Epidermal melanocyte (primary cell): ENCODE measurements at regions not wholly inside any gene's neighbourhood (a gene's known extent, or its start where the extent isn't known, plus 50 kb on each side); places are given as distances from the start of the nearest gene placed in this dataset.
"Not testable (repeated sequence)": the region's sequence is repeated elsewhere in the genome, so short reads cannot be mapped to it uniquely, and the experiment has no call there.

Experiments used
- DNase-seq: peaks from one replicate; pipeline ENCODE4 v3.0.0; 2011; ENCODE audit warnings: low spot score; ENCODE audit not compliant: insufficient read length

DNA sequence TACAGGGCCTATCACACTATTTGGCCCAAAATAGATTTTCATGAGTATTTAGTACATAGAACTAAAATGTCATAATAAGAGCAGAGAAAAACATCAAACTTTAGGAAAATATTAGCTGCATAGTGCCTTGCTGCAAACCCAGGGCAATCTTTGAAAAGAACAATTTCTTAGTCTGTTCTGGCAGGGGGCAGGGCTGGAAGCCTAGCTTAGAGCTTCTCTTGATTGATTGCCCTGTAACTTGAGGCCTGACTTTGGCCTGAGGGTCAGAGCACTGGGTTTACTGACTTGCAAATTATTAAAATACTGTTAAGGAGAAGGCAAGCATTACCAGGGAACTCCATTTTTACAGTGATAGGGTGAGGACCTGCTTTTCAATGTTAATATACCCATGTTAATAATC lies 115.8 kb upstream of the SPAG17 start:
- DNase-seq: no peak

- no peak for DNase-seq
These were observed 113.4 kb upstream of the SPAG17 start for GRCh38 chr1:118298397-118298796.

- no peak for DNase-seq
These were observed 112.5 kb upstream of the SPAG17 start for GRCh38 chr1:118297521-118297920.

DNA sequence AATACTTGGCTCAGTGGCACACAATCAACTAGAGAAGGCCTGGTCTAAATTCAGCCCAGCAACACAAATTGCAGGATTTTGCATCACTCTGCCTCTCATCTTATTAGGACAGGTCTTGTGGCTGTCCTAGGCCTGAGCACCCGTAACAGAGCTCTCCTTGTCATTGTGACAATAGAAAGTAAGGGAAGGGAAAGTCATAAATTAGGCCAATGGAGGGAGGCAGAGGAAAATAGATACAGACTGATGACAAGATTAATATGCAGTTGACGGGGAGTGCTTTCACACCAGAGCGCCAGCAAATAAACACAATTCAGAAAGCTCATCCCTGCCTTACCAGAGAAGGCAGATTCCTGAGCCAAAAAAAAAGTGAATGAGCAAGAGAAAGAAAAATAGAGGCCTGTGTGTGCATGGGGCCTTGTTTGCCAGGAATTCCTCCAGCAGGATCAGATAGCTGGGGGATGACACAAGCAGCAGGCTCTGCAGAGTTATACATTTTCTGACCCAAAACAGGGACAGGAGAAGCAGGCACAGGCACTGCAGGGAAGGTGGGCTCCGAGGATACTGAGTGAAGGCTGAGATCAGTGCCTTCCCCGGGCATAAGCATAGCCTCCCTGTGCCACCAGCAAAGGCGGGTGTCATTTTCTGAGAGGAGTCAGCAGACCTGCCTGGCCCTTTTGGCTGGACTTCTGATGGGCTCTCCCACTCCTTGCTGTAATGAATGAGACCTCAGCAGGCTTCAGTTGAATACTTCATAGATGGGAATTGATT lies 110.0 kb upstream of the SPAG17 start:
- no peak for DNase-seq

DNA sequence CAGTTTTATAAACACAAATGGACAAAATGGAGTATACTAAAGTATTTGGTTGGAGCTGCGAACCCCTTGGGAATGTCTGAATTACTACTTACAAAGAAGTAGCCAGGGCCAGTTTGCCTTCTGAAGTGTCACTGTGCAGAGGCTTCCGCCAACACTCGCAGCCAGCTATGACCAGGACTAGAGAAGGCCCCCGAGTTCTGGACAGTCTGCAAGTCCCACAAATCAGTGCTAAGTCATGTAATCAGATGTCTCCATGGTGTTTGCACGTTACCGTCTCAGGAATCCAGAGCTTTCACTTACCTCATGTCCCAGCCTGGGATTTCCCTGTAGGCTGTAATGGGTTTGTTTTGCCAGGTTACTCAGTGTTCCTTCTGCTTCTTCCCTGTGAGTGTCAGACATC lies 106.6 kb upstream of the SPAG17 start:
- no peak for DNase-seq

DNA sequence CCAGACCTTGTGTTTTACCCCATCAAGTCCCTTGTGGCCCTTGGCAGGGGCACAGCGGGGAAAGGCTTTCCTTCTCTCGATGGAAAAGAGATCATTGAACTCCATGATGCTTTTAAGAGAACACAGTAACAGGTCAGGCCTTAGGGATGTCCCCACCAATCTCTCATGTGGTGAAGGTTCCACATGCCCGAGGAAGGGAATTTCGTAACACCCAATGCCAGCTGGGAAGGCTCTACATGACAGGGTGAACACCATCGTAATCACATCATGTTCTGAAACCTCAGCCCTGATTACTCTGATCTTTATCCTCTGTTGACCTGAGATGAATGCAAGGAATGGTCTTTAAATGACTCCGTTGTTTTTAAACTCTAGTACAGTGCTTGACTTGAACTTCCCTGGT lies 105.5 kb upstream of the SPAG17 start:
- DNase-seq: no peak

DNA sequence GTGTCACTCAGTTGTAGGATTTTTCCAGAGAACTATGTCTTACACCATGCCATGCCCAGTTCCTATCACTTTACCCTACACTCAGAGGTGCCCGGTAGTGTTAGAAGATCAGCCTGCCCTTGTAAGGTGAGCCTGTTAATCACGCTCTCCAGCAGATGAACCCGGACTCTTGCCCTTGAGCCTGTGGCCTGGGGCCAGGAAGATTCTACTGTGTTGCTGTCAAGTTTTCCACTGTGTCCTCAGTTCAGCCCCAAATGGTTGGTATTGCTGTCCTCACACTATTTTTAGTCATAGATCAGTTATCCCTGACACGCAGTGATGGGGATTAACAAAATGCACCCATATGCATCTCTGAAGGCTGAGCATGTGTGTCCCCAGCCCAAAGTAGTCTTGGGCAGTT lies 105.0 kb upstream of the SPAG17 start:
- DNase-seq: no peak

DNA sequence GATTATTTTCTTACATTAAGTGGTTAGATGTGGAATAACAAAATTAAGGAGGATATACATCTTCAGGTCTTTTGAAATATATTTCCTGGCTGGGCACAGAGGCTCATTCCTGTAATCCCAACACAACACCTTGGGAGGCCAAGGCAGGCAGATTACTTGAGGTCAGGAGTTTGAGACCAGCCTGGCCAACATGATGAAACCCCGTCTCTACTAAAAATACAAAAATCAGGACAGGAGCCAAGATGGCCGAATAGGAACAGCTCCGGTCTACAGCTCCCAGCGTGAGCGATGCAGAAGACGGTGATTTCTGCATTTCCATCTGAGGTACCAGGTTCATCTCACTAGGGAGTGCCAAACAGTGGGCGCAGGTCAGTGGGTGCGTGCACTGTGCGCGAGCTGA lies 95.6 kb upstream of the SPAG17 start:
- not testable (repeated sequence) for DNase-seq

DNA sequence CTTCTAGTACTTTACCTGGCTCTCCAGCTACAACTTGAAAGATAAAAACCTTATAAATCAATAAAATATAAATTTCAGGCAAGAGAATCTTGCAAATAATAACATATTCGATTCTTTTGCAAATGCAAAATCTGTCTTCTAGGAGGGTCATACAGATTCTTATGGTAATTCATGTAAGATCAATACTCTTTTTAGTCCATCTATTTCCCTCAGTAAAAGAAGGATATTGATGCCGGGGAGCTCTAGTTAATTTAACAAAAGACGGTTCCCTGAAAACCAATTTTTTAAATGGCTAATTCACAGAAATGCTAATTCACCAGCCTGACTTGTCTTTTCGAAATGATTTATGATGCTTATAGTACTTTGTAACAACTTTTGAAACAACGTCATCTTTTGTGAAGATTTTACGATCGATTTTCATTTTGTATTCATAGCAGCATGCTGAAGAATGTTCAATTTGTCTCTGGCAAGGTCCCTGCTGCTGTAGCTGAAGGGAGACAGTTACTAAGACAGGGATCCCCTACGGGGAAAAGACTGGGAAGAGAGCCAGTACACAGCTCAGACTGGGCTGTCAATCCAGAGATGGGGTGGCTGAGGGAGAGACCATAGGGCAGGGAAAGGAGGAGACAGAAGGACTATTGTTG lies 90.6 kb upstream of the SPAG17 start:
- peak; percentile 71 for DNase-seq

- DNase-seq: no peak
These were observed 87.9 kb upstream of the SPAG17 start for GRCh38 chr1:118272884-118273283.

DNA sequence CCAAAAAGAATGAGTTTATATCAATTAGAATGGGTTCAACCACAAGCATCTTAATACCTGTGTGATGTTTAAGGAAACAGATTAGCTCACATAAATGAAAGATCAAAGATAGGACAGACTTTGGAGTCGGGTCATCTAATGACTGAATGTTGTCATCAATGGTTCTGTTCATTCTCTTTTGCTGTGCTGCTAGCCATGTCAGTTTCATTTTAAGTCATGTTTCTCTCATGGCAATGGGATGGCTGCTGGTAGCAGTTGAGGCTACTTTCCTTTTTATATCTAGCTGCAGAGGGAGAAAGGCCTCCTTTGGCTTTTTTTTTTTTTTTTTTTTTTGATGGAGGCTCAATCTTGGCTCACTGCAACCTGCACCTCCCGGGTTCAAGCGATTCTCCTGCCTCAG lies 86.9 kb upstream of the SPAG17 start:
- no peak for DNase-seq

DNA sequence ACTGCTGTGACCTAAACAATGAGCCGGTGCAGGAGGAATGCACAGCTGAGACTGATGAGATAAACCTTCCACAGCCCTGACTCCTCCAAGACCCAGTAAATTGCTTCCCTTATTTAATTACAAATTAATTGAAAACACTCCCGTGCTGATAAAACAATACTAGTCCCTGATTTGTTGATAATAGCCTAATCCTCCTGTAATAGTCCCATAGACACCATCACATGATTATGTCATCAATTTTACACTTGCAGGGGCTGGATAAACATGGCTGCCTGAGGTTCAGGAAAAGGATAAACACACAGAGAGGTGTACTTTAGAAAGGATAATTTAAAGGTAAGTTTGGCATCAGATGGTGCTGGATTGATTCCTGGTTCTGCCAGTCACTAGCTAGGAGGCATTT lies 84.6 kb upstream of the SPAG17 start:
- no peak for DNase-seq

DNA sequence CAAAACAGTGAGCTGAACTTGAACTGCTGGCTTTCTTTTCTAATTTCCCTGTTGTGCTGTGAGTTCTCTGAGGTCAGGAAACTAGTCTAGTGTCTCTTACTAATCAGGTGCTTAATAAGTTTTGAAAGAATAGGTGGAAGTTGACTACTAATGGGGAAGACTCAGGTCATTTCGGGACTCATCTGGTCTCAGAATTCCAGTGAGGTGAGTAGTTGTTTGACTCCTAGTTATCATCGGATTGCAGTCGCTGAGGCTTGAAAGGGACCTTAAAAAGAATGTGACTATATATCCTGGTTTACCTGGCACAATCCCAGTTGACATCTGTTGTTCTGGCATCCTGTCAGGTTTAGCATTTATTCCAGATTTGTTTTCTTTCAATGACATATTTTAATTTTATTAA lies 81.4 kb upstream of the SPAG17 start:
- no peak for DNase-seq

GRCh38 chr1:118264343-118264742 lies 79.3 kb upstream of the SPAG17 start:
- DNase-seq: no peak

GRCh38 chr1:118262865-118263264 lies 77.8 kb upstream of the SPAG17 start:
- DNase-seq: no peak

GRCh38 chr1:118258975-118259374 lies 73.9 kb upstream of the SPAG17 start:
- no peak for DNase-seq

DNA sequence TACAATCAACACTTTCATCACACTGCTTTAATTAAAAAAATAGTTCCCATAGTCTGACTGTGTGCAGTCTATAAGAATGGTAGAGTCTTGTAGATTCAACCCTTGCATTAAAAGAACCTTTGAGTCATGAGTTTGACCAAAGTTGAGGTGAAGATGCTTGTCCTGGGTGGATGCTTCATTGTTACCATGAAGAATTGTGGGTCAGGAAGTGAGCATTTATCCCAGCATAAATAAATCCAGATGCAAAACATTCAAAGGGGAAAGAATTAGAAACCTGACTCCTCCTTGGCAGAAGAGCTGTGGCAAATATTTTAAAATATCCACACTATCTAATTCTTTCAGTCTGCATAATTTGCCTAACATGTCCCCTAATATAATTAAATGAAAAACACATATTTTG lies 72.9 kb upstream of the SPAG17 start:
- DNase-seq: no peak

DNA sequence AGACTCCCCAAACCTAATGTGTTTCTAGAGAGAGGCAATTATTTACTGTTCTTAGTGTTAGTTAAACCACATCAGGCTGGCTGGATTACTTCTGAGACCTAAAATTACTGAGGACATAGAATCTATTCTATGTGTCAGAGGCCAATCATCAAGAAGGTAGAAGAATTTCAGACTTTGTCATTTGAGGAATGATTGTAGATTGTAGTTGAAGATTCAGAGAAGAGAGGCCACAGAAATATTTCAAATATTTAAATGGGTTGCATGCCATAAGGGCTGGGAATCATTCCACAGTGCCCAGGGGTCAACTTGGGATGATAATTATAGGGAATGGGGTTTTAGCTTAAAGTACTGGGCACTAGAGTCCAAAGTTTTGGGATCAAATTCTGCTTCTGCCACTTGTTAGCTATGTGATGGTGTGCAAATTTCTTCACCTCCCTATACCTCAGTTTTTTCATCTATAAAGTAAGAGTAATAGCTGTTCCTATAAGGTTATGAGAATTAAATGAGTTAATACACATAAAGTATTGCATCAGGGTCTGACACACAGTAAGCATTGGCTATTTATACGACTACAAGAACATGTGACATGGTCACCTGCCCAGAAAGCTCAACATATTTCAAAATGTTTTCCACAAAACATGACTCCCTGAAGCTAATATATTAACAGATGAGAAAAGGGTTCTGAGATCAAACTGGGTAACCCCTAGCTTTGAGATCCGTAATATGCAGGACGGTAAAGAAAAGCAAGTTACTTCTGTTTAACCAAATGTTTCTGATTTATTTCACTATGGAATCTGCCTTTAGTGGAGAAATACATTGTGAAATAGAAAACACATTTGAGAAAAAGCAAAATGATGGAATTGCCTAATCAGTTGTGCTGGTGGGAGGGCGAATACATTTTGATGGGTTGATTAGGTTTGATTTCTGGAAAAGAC lies 69.7 kb upstream of the SPAG17 start:
- no peak for DNase-seq

DNA sequence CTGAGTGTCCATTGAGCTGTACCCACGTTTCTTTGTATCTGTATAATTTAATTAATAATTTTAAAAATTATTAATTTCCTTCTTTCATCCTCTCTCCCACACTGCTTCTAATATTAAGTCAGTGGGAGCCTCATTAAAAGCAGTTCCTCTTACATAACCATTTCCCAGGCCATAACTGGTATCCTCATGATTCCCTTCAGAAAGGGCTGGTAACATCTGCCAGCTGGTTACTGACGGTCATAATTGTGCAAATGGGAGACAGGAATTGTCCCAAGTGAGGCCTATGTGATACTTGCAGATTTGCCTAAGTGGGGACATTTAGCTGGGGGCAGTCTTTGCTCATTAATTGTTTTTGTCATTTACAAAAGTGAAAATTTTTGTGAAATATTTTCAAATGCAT lies 69.0 kb upstream of the SPAG17 start:
- DNase-seq: no peak

DNA sequence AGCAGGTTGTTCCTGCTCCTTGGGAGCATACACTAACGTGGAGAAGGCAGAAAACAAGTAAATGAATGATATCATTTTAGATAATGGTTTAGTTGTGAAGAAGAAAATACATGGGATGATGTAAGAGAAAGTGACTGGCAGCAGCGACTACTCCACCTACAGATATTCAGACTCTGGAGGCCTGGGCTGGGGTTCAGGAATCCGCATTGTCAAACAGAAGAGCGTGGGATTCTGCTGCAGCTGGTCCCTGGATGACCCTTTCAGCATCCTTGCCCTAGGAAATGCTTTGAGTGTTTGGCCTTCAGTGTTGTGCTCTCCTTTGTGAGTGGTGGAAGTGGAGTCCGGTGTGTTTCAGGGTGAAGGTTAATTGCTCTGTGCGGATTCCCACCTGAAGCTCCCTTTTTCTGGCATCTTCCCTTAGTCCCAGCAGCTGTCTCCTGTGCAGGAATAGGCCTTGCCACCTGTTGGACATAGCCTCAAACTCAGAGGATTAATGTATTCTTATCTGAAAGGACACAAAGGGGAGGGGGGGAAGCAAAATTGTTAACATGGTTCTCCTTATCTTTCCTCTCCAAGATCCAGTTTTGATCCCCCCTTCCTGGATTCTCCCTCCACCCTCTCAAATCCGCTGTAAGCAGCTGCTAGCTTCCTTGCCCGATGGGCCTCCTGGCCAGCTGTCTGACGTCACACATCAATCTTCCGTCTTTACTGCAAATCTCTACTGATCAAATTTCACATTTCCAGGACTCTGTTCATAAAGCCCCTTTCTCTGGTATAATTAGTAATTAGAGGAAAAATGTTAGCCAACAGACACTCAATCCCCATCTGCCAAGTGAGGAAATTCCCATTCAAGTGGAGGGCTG lies 68.3 kb upstream of the SPAG17 start:
- no peak for DNase-seq

DNA sequence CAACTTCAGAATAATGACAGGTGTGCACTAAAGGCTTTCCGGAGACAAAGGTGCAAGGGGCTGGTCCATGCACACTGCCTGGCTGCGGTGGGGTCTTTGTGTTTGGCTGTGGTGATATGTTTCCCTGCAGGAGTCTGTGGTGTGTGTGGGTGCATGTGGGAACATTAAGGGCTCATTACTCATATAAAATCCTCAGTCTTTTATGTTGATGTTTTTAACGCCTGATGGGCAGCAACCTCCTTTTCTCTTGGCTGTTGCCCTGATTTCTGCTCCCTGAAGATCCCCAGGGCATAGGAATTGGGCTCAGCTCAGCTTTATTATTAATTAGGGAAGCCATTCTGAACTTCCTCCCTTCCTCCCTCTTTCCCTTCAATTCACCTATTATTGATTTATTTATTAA lies 67.6 kb upstream of the SPAG17 start:
- no peak for DNase-seq
